Caco-2 (cell line): ENCODE measurements at regions not wholly inside any gene's neighbourhood (a gene's known extent, or its start where the extent isn't known, plus 50 kb on each side); places are given as distances from the start of the nearest gene placed in this dataset.

ENCODE experiments used
- BruUV-seq: library from RNA; stranded (reverse); fragments of 400-500 nt; replicated peaks from 2 replicates; lab custom pipeline; 2021; lab: Mats Ljungman, UMichigan
- CTCF ChIA-PET: fragments of 300-600 bp; sonication (Branson Sonifier 250); formaldehyde crosslinking; loops from one replicate; lab custom pipeline; 2022; ENCODE audit warnings: antibody characterized with exemption; lab: Charles Lee
- POLR2A ChIA-PET: fragments of 300-600 bp; sonication (Branson Sonifier 250); formaldehyde crosslinking; loops from one replicate; lab custom pipeline; 2022; ENCODE audit warnings: antibody characterized with exemption; lab: Charles Lee
- DNase-seq, 2 experiments: peaks; one replicate each; pipeline versions ENCODE4 v3.0.0 to v3.0.0-alpha.2; 2020 to 2022
- H3K27me3 ChIP-seq: replicated peaks from 2 replicates; pipeline ENCODE4 v1.6.0; 2011; ENCODE audit warnings: low read length; ENCODE audit not compliant: control insufficient read depth, insufficient read depth
- H3K36me3 ChIP-seq: 2 replicates; pipeline ENCODE4 v1.5.1; 2011; ENCODE audit warnings: low read length; ENCODE audit not compliant: control insufficient read depth, insufficient read depth
- H3K4me1 ChIP-seq: fragments of 250-450 bp; sonication (Bioruptor Pico); 2 replicates; pipeline ENCODE4 v1.5.1; 2020; ENCODE audit warnings: mild to moderate bottlenecking
- H3K4me3 ChIP-seq: 2 replicates; pipeline ENCODE4 v1.5.1; 2011; ENCODE audit warnings: low read depth, mild to moderate bottlenecking, control low read depth, low read length
- H3K9me3 ChIP-seq: fragments of 250-450 bp; sonication (Bioruptor Pico); 2 replicates; pipeline ENCODE4 v1.5.1; 2020; ENCODE audit warnings: mild to moderate bottlenecking, moderate library complexity
- H3K27ac Mint-ChIP-seq: one replicate; pipeline ENCODE4 v1.8.0; 2022; ENCODE audit warnings: mixed read lengths; ENCODE audit not compliant: unreplicated experiment
- H3K27me3 Mint-ChIP-seq: one replicate; pipeline ENCODE4 v1.8.0; 2022; ENCODE audit warnings: mixed read lengths; ENCODE audit not compliant: insufficient read depth, unreplicated experiment
- H3K36me3 Mint-ChIP-seq: one replicate; pipeline ENCODE4 v1.8.0; 2022; ENCODE audit warnings: mild to moderate bottlenecking, mixed read lengths; ENCODE audit not compliant: insufficient read depth, unreplicated experiment
- H3K4me1 Mint-ChIP-seq: one replicate; pipeline ENCODE4 v1.8.0; 2022; ENCODE audit warnings: low read depth, mixed read lengths; ENCODE audit not compliant: unreplicated experiment
- H3K4me3 Mint-ChIP-seq: one replicate; pipeline ENCODE4 v1.8.0; 2022; ENCODE audit warnings: mild to moderate bottlenecking, moderate library complexity, mixed read lengths; ENCODE audit not compliant: unreplicated experiment
- H3K9me3 Mint-ChIP-seq: one replicate; pipeline ENCODE4 v1.8.0; 2022; ENCODE audit warnings: mixed read lengths; ENCODE audit not compliant: unreplicated experiment
- intact Hi-C: fragments of 100-400 bp; cut with micrococcal nuclease; formaldehyde crosslinking; loops from one replicate; pipeline ENCODE4 v1.10.0; 2022; ENCODE audit not compliant: unreplicated experiment
- TF ChIP-seq, protein P1 (sequence below), 2 experiments: fragments of 200-600 bp in 1 of 2; IDR thresholded peaks; 1 replicate in 1 of 2; 2 replicates in 1 of 2; pipeline versions ENCODE4 v1.5.1 to v1.8.0; 2011 to 2022; ENCODE audit warnings: antibody characterized with exemption in 1 of 2, control low read depth in 1 of 2, inconsistent platforms in 1 of 2, low read depth in 1 of 2, low read length in 1 of 2, mild to moderate bottlenecking in 1 of 2, moderate library complexity in 1 of 2; ENCODE audit not compliant: insufficient read depth in 1 of 2, severe bottlenecking in 1 of 2, unreplicated experiment in 1 of 2

DNA sequence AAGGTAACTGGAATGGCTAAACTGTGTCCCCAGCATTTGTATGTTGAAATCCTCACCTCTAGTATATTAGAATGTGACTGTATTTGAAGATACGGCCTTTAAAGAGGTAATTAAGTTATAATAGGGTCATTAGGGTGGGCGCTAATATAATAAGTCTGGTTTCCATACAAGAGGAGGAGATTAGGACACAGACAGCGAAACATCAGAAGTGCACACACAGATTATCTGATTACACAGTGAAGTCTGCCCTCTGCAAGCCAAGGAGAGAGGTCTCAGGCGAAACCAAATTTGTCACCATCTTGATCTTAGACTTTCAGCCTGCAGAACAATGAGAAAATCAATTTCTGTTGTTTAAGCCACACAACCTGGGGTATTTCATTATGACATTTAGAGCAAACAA is 2233.1 kb downstream of the MRPL39 start:
- H3K27me3 Mint-ChIP-seq: no peaks in the 10 kb centered on the region
- no peak overlapping the region for H3K4me3 Mint-ChIP-seq
- Histone ChIP-seq H3K36me3 (no peaks in the 10 kb centered on the region), H3K27me3 (no peaks in the 10 kb centered on the region), H3K4me3 (no peak overlapping the region), H3K9me3 (no peaks in the 10 kb centered on the region), H3K4me1 (no peaks in the 10 kb centered on the region)
- BruUV-seq: no TSS peak
- no peak for DNase-seq
- TF ChIP-seq, protein P1, sequence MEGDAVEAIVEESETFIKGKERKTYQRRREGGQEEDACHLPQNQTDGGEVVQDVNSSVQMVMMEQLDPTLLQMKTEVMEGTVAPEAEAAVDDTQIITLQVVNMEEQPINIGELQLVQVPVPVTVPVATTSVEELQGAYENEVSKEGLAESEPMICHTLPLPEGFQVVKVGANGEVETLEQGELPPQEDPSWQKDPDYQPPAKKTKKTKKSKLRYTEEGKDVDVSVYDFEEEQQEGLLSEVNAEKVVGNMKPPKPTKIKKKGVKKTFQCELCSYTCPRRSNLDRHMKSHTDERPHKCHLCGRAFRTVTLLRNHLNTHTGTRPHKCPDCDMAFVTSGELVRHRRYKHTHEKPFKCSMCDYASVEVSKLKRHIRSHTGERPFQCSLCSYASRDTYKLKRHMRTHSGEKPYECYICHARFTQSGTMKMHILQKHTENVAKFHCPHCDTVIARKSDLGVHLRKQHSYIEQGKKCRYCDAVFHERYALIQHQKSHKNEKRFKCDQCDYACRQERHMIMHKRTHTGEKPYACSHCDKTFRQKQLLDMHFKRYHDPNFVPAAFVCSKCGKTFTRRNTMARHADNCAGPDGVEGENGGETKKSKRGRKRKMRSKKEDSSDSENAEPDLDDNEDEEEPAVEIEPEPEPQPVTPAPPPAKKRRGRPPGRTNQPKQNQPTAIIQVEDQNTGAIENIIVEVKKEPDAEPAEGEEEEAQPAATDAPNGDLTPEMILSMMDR (IDR thresholded peaks at IDR 0.05; ENCODE audit: insufficient read depth in 1 of 2, low read depth in 1 of 2, low read length in 1 of 2, severe bottlenecking in 1 of 2, unreplicated experiment in 1 of 2): no peak
- ChIA-PET CTCF (no interaction called here), POLR2A (no interaction called here)
- intact Hi-C loops: no loop called here
- H3K4me1 Mint-ChIP-seq: no peaks in the 10 kb centered on the region
- H3K27ac Mint-ChIP-seq: no peak overlapping the region
- H3K36me3 Mint-ChIP-seq: no peaks in the 10 kb centered on the region
- peaks cover 20% of the 10 kb centered on the region for H3K9me3 Mint-ChIP-seq

DNA sequence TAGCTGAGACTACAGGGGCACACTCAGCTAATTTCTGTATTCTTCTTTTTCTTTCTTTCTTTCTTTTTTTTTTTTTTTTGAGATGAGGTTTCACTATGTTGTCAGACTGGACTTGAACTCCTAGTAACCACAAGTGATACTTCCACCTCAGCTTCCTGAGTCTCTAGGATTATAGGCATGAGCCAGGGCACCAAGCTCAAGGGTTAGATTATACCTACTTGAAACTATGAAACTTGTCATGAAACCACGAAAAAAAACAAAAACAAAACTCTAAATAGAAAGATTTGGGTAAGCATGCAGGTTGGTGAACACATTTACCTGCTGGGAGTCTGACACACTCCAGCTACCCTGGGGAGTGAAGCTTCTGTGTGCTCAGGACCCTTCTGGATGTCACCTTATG is 2250.4 kb downstream of the MRPL39 start:
- POLR2A ChIA-PET: no interaction called here
- intact Hi-C loops: no loop called here
- CTCF ChIA-PET: no interaction called here

DNA sequence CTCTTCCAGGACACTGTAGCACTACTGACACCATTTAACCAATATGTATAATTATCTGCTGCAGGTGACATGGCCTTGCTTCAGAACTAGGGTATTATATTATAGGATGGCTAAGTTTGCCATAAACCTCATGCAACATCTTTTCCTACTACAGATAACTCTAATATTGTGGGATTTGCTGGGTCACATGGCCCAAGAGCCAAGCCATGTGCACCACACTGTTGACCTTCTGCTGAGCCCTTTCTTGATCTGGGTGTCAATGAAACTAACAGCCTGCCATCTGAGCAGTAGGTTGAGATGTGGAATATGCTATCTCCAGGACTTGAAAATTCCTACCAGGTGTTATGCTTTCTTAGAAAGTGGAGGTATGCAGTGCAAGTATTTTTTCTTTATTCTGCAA is 2291.1 kb downstream of the MRPL39 start:
- H3K9me3 Mint-ChIP-seq: no peaks in the 10 kb centered on the region
- intact Hi-C loops: no loop called here
- Histone ChIP-seq H3K9me3 (no peaks in the 10 kb centered on the region), H3K36me3 (no peaks in the 10 kb centered on the region), H3K4me1 (no peaks in the 10 kb centered on the region), H3K27me3 (no peaks in the 10 kb centered on the region), H3K4me3 (no peak overlapping the region)
- H3K4me3 Mint-ChIP-seq: no peak overlapping the region
- DNase-seq: no peak
- H3K27ac Mint-ChIP-seq: no peak overlapping the region
- no peaks in the 10 kb centered on the region for H3K27me3 Mint-ChIP-seq
- no peaks in the 10 kb centered on the region for H3K36me3 Mint-ChIP-seq
- ChIA-PET POLR2A (no interaction called here), CTCF (no interaction called here)
- BruUV-seq: no TSS peak
- no peaks in the 10 kb centered on the region for H3K4me1 Mint-ChIP-seq
- TF ChIP-seq, protein P1 (IDR thresholded peaks at IDR 0.05; ENCODE audit: insufficient read depth in 1 of 2, low read depth in 1 of 2, low read length in 1 of 2, severe bottlenecking in 1 of 2, unreplicated experiment in 1 of 2): no peak

More for the DNA sequence above, 2250.4 kb downstream of the MRPL39 start:
- H3K36me3 ChIP-seq: no peaks in the 10 kb centered on the region
- H3K4me3 ChIP-seq: no peak overlapping the region
- no peak overlapping the region for H3K4me3 Mint-ChIP-seq
- no TSS peak for BruUV-seq
- DNase-seq: no peak
- no peaks in the 10 kb centered on the region for H3K27me3 ChIP-seq
- H3K4me1 ChIP-seq: no peaks in the 10 kb centered on the region
- H3K27me3 Mint-ChIP-seq: no peaks in the 10 kb centered on the region
- H3K36me3 Mint-ChIP-seq: no peaks in the 10 kb centered on the region
- no peaks in the 10 kb centered on the region for H3K9me3 ChIP-seq
- H3K27ac Mint-ChIP-seq: no peak overlapping the region
- H3K9me3 Mint-ChIP-seq: no peaks in the 10 kb centered on the region
- no peaks in the 10 kb centered on the region for H3K4me1 Mint-ChIP-seq
- TF ChIP-seq, protein P1 (IDR thresholded peaks at IDR 0.05; ENCODE audit: insufficient read depth in 1 of 2, low read depth in 1 of 2, low read length in 1 of 2, severe bottlenecking in 1 of 2, unreplicated experiment in 1 of 2): no peak
